ENCODE measurements at regions not wholly inside any gene's neighbourhood (a gene's known extent, or its start where the extent isn't known, plus 50 kb on each side); places are given as distances from the start of the nearest gene placed in this dataset.

DNA sequence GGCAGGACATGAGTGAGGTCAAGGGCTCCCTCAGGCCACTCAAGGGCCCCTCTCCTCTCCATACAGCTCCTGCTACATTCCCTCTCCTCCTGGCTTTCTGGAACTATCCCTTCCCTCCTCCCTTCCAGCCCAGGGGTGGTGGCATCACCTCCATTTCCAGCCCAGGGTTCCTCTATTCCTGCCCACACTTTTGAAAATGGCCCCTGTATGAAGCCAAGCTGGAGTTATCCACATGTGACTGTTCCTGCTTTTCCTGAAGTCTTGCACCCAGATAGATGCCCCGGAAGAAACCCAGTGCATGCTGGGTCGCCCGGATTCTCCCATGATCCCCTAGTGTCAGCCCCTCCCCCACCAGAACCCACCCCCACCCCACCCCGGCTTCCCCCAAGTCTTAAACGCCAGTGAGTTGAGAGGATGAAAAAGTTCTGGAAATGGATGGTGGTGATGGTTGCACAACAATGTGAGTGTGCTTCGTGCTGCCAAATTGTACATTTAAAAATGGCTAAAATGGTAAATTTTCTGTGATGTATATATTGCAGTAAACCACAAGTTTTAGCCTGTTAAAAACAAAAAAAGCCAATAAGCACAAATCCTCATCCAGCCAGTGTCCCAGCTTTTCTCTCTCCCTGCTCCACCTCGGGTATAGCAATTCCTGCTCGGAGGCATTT lies 136.9 kb downstream of the SCARB1 start:
- no peak for DNase-seq

DNA sequence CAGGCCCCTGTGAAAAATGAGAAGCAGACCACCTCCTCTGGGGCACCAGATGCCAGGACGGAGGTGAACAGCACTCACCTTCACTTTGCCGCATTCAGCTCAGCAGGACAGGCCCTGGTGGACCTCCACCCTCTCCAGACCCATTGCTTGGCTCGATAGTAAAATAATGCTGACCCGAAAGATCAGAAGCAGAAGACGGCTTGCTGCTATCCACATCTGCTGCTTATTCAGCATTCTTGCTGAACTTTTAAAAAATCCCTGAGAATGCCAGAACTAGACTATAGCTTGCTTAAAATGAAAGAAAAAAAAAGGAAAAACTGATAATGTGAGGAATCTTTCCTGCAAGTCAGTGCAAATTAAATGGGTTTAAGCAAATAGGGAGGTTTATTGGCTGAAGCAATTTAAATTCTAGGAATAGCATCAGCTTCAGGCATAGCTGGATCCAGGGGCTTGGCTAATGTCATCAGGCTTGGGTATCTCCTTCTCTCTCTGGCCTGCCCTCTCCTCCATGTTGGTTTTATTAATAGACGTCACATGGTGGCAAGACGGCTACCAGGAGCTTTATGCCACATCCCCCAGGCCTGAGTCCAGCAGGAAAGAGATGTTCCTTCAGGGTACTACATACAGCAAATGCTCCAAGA lies 137.9 kb downstream of the SCARB1 start:
- no peak for DNase-seq

DNA sequence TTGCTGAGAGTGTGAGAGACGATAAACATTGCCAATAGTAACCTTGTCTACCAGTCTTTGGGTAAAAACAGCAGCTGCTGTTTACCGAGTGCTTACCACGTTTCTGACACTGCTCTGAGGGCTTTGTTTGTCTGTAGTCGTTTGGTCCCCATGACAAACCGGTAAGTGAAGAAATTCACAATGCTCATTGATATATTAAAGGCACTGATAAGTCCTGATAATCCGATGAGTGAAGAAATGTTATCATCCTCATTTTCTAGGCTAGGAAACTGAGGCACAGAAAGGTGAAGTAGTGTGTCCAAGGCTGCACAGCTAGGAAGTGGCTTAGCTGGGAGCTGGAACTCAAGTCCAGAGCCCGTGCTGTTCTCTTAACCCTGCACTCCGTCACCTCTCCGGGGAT lies 138.6 kb downstream of the SCARB1 start:
- no peak for DNase-seq

DNA sequence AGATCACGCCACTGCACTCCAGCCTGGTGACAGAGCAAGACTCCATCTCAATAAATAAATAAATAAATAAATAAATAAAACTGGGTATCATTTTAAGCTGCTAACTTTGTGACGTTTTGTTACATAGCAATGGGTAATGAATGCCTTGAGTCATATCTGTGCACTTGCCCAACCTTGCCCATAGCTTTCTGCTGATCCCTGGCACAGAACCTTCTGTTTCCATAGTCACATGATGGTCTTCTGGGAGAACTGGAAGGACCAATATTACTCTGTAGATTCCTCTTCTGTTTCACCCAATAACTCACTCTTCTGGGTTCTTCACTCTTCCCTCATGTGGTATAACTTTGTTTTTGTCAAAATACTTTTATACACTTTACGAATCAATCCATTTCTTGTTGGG lies 140.8 kb downstream of the SCARB1 start:
- no peak for DNase-seq

DNA sequence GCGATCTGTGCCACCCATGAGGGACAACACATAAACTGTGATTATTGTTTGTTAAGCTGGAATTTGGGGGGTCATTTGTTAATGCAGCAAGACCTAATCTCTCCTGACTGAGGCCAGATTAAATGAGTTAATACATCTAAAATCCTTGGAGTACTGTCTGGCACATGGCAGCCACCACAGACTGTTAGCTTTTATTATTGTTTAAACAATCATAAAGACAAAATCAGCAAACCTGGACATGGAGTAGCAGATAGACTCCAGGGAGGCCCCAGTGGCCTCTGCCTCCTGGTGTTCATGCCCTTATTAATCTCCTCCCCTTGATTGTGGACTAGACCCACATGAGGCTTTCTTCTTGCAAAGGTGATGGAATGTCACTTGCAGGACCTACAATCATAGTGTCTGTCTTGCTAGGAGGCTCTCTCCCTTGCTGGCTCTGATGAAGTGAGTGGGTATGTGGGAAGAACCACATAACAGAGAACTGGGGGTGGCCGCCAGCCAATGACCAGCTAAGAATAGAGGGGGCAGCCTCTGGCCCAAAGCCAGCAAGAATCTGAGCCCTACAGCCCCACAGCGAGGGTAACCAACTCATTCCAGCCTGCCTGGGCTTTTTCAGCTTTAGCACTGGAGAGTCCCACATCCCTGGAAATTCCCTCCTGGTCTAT lies 142.0 kb downstream of the SCARB1 start:
- DNase-seq = no peak

DNA sequence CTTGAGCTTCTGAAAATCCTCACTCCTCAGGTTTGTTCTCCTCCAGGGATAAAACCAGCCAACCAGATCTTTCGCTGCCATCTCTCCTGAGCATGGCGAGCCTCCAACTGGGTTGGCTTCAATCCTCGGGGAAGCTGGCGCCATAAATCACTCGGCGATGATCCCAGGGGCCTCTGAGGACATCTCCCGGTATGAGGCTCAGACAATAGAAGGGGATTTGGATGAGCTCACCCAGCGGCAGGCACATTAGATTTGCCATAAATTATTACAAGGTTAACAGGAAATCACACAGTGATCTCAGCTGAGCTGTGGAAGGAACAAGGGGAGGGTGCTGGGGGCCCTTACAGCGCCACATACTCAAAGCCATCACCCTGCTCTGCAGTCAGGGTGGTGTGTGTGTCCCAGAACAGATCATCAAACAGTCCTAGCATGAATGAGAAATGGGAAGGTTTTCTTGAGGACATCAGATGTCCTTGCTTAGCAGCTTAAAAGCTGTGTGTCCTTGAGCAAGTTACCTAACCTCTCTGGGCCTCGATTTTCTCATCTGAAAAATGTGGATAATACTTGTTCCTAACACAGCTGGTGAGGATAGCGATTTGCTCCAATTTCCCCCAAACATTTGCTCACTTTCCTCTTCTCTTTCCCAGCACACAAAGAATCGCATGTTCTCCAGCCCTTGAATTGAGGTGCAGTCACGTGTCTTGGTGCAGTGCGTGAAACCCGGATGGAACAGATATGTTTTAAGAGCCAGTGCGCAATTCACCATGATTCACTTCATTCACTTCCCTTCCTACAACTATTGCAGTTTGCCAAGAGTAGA lies 142.8 kb downstream of the SCARB1 start:
- DNase-seq = peak; percentile 83

DNA sequence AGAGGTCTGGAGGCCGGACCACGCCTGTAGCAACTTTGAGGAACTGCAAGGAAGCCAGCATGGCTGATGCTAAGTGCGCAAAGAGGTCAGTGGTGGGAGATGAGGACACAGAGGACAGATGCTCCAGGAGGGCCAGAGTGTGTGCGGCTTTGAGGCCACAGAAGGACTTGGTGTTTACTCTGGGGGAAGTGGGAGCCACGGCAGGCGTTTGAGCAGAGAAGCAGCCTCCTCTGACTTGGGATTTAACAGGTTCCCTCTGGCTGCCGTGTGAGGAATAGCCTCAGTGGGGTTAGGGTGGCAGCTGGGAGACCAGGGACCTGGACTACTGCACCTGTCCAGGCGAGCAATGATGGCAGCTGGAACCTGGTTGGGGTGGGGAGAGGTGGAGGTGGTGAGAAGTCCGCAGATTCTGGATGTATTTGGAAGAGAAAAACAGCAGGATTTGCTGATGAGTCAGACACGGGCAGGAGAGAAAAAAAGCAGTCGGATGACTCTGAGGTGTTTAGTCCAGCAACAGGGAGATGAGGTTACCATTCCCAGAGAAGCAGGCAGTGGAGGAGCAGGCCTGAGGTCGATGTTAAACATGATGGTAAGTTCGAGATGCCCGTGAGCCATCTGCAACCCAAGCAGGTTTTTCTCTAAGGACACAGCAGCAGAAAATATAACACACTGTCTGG lies 143.5 kb downstream of the SCARB1 start:
- DNase-seq = peak; percentile 78

DNA sequence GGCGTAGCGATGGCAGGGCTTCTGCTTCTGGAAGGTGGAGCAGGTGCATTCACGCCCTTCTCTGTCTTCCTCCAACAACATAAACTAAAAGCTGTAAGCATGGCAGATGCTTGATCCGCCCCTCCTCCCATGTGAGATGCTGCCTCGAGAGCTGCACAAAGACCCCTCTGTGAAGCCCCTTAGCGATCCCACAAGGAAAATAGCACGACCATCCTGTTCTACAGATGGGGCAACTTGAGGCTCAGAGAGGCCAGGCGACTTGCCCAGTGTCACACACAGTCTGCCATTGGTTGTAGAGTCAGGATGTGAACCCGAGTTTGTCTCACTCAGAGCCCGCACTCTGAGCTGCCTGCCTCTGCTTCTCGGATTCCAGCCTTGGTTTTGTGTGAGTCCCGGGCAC lies 144.4 kb downstream of the SCARB1 start:
- DNase-seq = no peak

DNA sequence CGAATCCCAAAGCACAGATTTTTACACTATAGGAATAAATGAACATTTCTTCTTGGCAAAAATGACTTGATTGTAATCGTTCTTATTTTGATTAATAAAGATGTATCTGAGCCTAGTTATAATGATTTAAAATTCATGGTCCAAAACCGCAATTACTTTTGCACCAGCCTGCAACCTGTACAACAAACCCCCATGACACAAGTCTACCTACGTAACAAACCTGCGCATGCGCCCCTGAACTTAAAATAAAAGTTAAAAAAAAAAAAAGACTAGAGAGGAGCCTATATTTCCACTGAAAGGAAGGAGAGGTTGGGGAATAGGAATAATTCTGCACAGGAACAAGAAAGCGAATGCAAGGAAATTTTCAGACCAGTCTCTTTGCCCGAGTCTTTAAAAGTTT lies 145.2 kb downstream of the SCARB1 start:
- DNase-seq = no peak

DNA sequence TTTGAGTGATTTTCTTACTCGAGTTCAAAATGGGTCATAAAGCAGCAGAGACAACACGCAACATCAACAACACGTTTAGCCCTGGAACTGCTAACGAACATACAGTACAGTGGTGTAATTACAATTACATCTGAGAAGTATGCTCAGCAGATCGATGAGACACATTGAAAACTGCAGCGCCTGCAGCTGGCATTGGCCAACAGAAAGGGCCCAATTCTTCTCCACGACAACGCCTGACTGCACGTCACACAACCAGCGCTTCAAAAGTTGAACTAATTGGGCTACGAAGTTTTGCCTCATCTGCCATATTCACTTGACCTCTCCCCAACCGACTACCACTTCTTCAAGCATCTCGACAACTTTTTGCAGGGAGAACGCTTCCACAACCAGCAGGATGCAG lies 145.6 kb downstream of the SCARB1 start:
- DNase-seq = no peak

DNA sequence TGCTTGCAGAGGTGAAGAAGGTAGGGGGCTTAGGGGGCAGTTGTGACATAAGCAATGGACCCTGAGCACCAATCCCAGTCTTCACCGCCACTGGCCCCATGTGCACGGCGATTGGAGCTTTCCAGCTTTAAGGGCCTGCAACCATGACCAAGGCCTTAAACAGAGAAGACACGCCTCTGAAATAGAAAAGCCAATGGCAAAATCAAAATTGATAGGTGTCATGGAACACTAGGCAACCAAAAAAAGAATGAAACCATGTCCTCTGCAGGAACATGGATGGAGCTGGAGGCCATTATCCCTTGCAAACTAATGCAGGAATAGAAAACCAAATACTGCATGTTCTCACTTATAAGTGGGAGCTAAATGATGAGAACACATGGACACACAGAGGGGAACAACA lies 146.3 kb downstream of the SCARB1 start:
- DNase-seq = no peak

DNA sequence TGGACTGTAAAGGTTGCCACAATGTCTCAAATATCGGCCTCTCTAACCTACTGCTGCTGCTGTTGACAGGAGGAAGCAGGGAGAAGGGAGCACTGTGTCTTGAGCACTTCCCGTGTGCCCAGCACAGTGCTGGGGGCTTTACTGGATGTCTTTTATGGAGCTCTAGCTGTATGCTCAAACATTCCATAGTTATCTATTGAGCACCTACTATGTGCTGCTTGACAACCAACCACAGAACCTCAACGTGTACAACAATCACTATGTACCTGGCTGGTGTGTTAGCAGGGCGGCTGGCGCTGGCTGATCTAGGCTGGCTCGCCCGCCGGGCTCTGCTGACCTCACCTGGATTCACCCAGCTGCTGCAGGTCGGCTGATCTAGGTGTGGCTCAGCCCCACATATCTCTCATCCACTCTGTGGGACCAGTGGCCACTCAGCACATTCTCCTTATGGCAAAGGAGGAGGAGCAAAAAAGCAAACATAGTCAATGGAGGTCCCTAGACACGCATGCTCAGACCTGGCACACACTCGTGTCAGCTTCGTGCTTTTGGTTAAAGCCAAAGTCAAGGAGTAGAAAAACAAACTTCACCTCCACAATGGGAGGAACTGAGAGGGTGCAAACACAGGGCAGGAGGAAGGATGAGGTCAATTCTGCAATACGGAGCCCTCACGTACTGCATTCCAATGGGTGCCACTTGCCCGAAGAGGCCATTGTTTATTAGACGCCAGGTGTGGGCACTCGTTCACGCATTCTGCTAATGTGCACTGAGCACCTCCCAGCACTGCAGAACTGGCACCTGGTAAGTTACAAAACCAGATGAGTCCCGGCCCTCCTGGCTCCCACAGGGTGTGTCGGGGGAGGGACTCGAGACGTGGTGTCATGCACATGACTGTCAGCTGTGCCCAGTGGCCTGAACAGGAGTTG lies 147.2 kb downstream of the SCARB1 start:
- peak; percentile 55 for DNase-seq

DNA sequence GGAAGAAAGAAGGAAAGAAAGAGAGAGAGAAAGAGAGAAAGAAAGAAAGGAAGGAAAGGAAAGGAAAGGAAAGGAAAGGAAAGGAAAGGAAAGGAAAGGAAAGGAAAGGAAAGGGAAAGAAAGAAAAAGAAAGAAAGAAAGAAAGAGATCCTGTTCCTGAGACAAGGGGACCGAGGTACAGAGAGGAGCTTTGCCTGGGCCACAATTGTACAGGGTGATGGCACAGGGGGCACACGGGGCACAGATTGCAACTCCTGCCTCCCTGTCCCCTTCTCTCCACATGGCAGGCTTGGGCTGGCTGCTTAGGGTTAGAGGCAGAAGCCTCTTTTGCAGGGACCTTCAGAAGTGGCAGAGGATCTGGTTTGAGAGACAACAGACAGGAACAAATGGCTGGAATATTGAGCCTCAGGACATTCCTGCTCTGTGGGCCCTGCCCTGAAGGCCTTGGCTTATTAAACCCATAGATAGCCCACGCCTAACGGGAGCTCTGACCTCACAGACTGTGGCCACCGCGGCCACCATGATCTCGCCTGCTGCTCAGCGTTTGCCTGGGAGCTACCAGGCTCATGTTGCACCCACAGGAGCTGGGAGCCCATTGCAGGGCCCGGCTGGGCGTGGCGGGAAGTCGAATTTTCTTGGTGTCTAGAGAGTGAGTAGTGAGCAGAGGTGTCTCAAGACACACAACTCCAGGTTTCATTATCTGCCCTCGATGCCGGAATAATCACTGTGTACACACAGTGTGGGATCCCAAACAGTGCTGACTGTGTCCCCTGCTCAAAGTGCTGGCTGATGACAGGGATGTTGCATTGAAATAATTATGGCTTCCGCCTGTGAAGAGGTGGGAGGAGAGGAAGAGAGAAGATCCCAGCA lies 147.9 kb upstream of the NCOR2 start:
- DNase-seq = no peak

DNA sequence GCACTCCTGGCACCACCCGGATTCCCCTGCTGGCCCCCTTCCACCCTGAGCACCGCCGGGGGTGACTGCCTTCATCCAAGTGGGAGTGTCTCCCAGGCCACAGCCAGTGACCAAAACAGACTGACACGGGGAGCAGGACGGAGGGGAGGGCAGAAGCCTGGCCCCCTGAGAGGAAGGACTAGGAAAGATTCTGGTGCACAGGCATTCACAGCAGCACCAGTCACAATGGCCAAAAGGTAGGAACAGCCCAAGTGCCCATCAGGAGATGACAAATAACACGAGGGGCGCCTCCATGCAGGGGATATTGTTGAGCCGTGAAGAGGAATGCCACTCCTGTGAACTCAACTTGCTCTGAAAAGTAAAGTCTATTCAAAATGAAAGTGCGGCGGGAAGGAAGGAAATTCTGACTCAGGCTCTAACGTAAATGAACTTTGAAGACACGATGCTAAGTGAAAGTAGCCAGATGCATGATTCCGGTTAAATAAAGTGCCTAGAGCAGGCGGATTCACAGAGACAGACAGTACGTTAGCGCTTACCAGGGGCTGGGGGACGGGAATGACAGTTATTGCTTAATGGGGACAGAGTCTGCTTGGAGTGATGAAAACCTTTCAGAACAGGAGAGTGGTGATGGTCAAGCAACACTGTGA lies 146.1 kb upstream of the NCOR2 start:
- DNase-seq = no peak

DNA sequence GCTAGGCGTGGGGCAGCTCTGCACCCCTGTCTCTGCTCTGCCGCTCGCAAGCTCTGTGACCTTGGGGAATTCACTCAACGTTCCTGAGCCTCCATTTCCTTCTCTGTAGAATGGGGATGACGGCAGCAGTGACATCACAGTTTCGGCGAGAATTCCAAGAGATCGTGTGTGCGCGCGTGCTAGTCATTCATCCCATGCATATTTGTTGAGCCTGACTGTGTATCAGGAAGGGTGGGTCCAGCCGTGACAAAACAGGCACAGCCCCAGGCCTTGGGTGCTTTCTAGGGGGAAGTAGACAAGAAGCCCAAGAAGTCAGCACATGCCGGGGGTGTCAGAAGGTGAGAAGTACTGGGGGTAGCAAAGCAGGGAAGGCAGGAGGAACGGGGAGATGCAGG lies 145.6 kb upstream of the NCOR2 start:
- no peak for DNase-seq

DNA sequence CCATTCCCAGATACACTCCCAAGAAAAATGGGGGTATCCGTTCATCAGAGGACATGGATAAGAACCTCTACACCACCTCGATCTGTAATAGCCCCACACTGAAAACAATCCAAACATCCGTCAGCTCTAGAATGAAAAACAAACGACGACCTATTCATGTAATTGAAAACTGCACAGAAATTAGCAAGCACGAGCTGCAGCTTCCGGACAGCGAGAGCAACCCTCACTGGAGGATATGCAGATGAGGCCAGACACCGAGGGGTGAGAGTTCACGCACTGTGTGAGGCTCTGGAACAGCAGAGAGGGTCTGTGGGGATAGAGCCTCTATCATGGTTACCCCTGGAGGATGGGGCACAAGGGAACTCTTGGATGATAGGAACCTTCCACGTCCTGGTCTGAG lies 143.9 kb upstream of the NCOR2 start:
- DNase-seq = no peak

DNA sequence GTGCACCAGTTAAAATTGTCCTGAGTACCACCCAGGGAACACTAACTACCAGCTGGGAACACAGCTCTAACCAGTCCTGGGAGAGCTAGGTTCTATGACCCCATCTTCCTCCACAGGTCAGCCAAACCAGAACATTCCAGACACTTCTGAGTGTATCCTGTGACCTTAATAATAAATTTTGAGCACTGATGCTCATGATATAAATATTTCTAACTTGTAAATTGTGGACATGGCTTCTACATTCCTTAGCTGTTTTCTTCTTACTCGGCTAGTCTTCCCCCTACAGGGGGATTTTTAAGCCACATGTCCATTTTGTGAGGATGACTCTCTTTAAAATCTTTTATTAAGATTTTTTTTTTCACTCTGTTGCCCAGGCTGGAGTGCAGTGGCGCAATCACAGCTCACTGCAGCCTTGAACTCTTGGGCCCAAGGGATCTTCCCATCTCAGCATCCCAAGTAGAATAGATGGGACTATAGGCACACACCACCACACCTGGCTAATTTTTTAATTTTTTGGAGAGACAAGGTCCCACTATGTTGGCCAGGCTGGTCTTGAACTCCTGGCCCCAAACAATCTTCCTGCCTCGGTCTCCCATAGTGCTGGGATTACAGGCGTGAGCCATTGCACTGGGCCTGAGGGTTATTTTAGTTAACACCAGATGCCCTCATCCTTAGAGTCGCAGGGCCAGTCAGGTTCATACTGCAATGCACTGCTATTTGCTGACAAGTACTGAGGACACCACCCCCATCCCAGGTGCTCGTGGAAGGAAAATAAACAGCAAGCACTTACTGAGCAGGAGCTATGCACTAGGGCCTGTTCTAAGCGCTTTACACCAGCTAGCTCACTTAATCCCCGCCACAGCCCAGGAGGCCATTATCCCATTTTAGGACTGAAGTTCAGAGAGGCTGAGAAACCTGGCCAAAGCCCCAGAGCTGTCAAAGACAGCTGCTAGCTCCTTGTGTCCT lies 142.6 kb upstream of the NCOR2 start:
- DNase-seq = no peak

DNA sequence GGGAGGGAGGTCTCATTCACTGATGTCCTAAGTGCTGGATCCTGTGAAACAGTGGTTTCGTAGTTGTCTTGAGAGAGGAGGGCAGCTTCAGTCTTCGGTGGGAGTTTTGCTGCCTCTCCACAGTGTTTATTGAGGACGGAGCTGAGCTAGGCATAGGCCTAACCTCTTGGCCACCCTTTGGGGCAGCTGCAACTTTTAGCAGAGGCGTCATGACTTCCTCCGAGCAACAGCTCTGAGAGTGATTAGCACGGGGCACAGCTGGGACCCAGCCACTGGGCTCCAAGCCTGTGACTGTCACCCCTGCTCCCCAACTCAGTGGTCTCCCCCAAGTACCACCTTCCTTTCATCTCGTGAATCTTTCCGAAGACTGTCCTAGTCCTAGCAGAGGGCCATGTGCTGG lies 139.9 kb upstream of the NCOR2 start:
- no peak for DNase-seq

DNA sequence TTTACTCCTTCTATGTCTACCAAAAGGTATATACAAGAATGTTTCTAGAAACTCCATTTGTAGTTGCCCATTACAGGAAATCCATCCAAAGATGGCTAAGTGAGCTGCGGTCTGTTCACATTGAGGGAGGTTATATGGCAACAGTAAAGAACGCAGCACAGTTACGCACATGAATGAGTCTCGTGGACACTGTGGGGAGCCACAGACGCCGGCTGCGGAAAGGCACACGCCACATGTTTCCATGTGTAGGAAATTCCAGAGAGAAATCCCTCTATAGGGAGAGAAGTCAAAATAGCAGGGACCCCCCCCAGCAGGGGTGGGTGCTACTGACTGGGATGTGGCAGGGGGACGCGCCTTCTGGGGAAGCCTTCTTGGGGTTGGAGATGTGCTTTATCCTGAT lies 139.0 kb upstream of the NCOR2 start:
- no peak for DNase-seq
